Heart left ventricle (tissue), 13 donors: ENCODE measurements at regions not wholly inside any gene's neighbourhood (a gene's known extent, or its start where the extent isn't known, plus 50 kb on each side); places are given as distances from the start of the nearest gene placed in this dataset.

ENCODE experiments used
- CTCF ChIP-seq, 12 donors: fragments of 200-600 bp; sonication (generic) in 4 of 12; IDR thresholded peaks; one replicate each; pipeline versions ENCODE4 v1.5.0 to v1.8.0; 2018 to 2022; ENCODE audit warnings: antibody characterized with exemption in 12 of 12, mild to moderate bottlenecking in 5 of 12
- POLR2A ChIP-seq, 2 donors: fragments of 450-650 bp; IDR thresholded peaks; one replicate each; pipeline ENCODE4 v1.6.1; 2017; ENCODE audit warnings: antibody characterized with exemption in 2 of 2, mild to moderate bottlenecking in 2 of 2, moderate library complexity in 2 of 2
- donor health status: ischemic (EF 13 %, LVEDD 7.1; RV severe dilation, severe dysfunction).
- donor health status: DM: no; HTN: yes; CAD: no.
- donor health status: DM: no; HTN: no; CAD: no.
- donor health status: ischemic (EF 25% LVEDD 6.9; RV normal size, moderate dysfunction).
- donor health status: ischemic (EF 25% LVEDD 5.7; RV mildly dilated, moderate dysfunction).
- donor health status: ischemic (EF 35%, LVEDD 5.7; RV mildly dilated, moderate dysfunction).
- donor health status: nonischemic (EF 11% LVEDD 7.7; RV severe dilation, severe dysfunction).
- donor health status: DM: yes; HTN: yes; CAD: no.
- donor health status: PGD.
- donor health status: ischemic (EF 29% LVEDD 5.4; RV normal size, mild dysfunction).
- donor health status: nonischemic (EF 23%, LVEDD 6.1; RV moderate dilation, normal function).

- no peak for TF ChIP-seq POLR2A (IDR thresholded peaks at IDR 0.05)
- TF ChIP-seq CTCF (IDR thresholded peaks at IDR 0.05): no peak
These were observed 83.8 kb upstream of the MANSC4 start for GRCh38 chr12:27863839-27864238.
